Brain microvascular endothelial cell (primary cell): ENCODE measurements at regions not wholly inside any gene's neighbourhood (a gene's known extent, or its start where the extent isn't known, plus 50 kb on each side); places are given as distances from the start of the nearest gene placed in this dataset.

Experiments
- DNase-seq: peaks from one replicate; pipeline ENCODE4 v3.0.0-alpha.2; 2020
- H3K27ac ChIP-seq: fragments of 250-450 bp; sonication (Bioruptor Pico); 2 replicates; pipeline ENCODE4 v1.5.1; 2020; ENCODE audit warnings: mild to moderate bottlenecking, moderate library complexity
- H3K27me3 ChIP-seq: fragments of 250-450 bp; sonication (Bioruptor Pico); replicated peaks from 2 replicates; pipeline ENCODE4 v1.5.1; 2020; ENCODE audit warnings: mild to moderate bottlenecking
- H3K36me3 ChIP-seq: fragments of 250-450 bp; sonication (Bioruptor Pico); replicated peaks from 2 replicates; pipeline ENCODE4 v1.5.1; 2020; ENCODE audit warnings: mild to moderate bottlenecking
- H3K4me3 ChIP-seq: 2 replicates; pipeline ENCODE4 v1.5.1; 2011; ENCODE audit warnings: low read depth, mild to moderate bottlenecking, control low read depth, low read length, moderate library complexity
- in situ Hi-C: cut with HindIII; loops from 2 replicates; pipeline ENCODE4 v1.10.0; 2017; ENCODE audit warnings: low sequenced_read_pairs, low pct_ligation_motif_present
- TF ChIP-seq, protein P1 (sequence below): IDR thresholded peaks from 2 replicates; pipeline ENCODE4 v1.5.1; 2011; ENCODE audit warnings: low read depth, mild to moderate bottlenecking, moderate library complexity, low read length, control low read depth, inconsistent platforms; ENCODE audit errors: missing control alignments

- Histone ChIP-seq H3K27ac (no peak overlapping the region), H3K27me3 (no peaks in the 10 kb centered on the region), H3K4me3 (no peak overlapping the region), H3K36me3 (no peaks in the 10 kb centered on the region)
- DNase-seq: no peak
- in situ Hi-C loops: no loop called here
- TF ChIP-seq, protein P1, sequence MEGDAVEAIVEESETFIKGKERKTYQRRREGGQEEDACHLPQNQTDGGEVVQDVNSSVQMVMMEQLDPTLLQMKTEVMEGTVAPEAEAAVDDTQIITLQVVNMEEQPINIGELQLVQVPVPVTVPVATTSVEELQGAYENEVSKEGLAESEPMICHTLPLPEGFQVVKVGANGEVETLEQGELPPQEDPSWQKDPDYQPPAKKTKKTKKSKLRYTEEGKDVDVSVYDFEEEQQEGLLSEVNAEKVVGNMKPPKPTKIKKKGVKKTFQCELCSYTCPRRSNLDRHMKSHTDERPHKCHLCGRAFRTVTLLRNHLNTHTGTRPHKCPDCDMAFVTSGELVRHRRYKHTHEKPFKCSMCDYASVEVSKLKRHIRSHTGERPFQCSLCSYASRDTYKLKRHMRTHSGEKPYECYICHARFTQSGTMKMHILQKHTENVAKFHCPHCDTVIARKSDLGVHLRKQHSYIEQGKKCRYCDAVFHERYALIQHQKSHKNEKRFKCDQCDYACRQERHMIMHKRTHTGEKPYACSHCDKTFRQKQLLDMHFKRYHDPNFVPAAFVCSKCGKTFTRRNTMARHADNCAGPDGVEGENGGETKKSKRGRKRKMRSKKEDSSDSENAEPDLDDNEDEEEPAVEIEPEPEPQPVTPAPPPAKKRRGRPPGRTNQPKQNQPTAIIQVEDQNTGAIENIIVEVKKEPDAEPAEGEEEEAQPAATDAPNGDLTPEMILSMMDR: no peak
Measured at GRCh38 chr5:85931220-85931619, 686.5 kb upstream of the COX7C start.

DNA sequence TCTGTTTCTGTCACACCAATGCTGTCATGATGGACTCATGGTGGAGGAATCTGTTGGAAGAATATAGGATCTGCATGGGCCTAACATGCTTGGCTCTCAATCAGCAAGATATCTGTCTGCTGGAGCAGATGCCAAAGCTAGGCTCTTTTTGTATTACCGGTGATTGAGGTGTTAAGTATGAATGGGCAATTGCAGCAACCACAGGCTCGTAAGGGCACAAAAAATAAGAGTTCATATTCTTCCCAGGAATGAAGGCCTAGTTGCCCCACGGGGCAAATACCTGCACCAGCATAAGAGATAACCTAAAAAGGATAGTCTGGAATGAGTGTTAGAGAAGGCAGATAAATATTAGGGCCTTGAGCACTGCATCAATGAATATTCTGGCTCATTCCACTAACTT, 679.5 kb upstream of the COX7C start:
- H3K27ac ChIP-seq: no peak overlapping the region
- H3K4me3 ChIP-seq: no peak overlapping the region
- TF ChIP-seq, protein P1: no peak
- H3K36me3 ChIP-seq: no peaks in the 10 kb centered on the region
- DNase-seq: no peak
- in situ Hi-C loops: no loop called here
- no peaks in the 10 kb centered on the region for H3K27me3 ChIP-seq

DNA sequence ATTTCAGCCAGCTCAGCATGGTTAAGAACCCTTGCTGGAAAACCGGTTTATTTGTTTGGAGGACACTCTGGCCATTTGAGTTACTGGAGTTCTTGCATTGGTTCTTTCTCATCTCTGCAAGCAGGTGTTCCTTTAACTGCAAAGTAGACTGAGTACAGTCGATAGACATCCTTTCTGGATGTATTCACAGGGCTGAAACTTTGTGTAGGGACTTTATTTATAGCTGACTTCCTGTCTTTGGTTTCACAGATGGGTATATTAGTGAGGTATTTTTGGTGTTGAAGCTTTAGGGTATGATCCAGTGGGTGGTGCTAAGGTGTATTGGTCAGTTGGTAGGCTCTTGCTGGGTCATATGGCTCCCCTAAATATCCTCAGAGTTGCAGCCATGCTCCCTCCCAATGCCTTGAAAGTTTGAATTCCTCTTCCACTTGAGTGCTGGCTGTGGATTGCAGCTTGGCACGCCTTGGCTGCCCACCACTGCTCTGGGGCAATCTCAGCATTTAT, 666.0 kb upstream of the COX7C start:
- in situ Hi-C loops: no loop called here
- TF ChIP-seq, protein P1: no peak
- DNase-seq: no peak

GRCh38 chr5:85952680-85953079, 665.1 kb upstream of the COX7C start:
- Histone ChIP-seq H3K36me3 (no peaks in the 10 kb centered on the region), H3K27me3 (no peaks in the 10 kb centered on the region), H3K27ac (no peak overlapping the region), H3K4me3 (no peak overlapping the region)
- in situ Hi-C loops: no loop called here
- DNase-seq: no peak
- TF ChIP-seq, protein P1: no peak

More for the DNA sequence above, 666.0 kb upstream of the COX7C start:
- no peak overlapping the region for H3K4me3 ChIP-seq
- H3K36me3 ChIP-seq: no peaks in the 10 kb centered on the region
- H3K27ac ChIP-seq: no peak overlapping the region
- H3K27me3 ChIP-seq: no peaks in the 10 kb centered on the region

- no peak for DNase-seq
- no peak overlapping the region for H3K4me3 ChIP-seq
- in situ Hi-C loops: no loop called here
- H3K36me3 ChIP-seq: no peaks in the 10 kb centered on the region
- TF ChIP-seq, protein P1: no peak
- no peak overlapping the region for H3K27ac ChIP-seq
- H3K27me3 ChIP-seq: no peaks in the 10 kb centered on the region
Measured at GRCh38 chr5:85967681-85968080, 650.1 kb upstream of the COX7C start.

- Histone ChIP-seq H3K36me3 (no peaks in the 10 kb centered on the region), H3K27ac (no peak overlapping the region), H3K4me3 (no peak overlapping the region), H3K27me3 (no peaks in the 10 kb centered on the region)
- DNase-seq: no peak
- TF ChIP-seq, protein P1: no peak
- in situ Hi-C loops: no loop called here
Measured at GRCh38 chr5:85972539-85972938, 645.2 kb upstream of the COX7C start.
